DMS79 (cell line): ENCODE measurements at regions not wholly inside any gene's neighbourhood (a gene's known extent, or its start where the extent isn't known, plus 50 kb on each side); places are given as distances from the start of the nearest gene placed in this dataset.
A peak's percentile ranks its signal among the peaks of the same experiment; 100 is the strongest.

Source experiments
- DNase-seq: peaks from one replicate; lab custom pipeline; 2025; lab: John Stamatoyannopoulos, UW

DNA sequence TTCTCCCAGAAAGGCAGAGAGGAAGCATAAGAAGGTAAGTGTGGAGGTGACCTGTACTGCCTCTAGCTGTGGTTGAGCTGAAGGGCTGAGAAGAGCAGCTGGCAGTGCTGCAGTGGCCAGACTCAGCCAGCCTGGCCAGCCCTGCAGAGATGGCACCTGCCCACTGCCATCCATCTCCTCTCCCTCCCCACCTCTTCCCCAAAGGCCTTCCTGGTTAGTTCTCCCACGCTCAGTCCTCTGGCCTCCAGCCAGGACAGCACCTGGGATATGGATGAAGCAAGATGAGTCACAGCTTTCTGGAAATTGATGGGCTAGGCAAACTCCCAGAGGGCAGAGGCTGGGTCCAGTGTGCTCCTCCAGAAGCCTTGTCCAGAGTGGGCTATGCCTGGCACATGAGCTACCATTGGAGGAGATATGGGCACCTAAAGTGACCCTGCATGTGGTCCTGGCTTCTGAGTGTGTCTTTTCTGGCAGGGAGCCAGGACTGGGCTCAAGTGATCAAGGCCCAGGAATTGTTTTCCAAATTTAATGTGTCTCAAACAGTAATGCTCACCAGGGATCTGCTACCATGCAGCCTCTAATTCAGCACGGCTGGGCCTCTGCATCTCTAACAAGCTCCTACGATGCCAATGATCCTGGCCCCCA is 81.0 kb upstream of the CACUL1 start:
- peak; percentile 51 for DNase-seq

DNA sequence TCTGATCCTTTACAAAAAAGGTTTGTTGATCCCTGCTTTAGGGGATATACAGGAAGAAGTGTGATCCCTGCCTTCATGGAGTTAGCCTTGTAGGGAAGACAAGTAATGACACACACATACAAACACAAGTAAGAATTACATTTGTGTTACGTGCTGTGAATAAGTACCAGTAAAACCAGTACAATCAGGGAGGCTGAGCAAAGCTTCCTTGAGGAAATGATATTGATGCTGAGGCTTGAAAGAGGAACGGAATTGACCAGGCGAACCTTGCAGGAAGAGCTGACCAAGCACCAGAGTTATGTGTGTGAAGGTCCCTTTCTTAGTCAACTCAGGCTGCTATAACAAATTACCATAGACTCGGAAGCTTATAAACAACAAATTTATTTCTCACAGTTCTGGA is 83.6 kb upstream of the CACUL1 start:
- no peak for DNase-seq

DNA sequence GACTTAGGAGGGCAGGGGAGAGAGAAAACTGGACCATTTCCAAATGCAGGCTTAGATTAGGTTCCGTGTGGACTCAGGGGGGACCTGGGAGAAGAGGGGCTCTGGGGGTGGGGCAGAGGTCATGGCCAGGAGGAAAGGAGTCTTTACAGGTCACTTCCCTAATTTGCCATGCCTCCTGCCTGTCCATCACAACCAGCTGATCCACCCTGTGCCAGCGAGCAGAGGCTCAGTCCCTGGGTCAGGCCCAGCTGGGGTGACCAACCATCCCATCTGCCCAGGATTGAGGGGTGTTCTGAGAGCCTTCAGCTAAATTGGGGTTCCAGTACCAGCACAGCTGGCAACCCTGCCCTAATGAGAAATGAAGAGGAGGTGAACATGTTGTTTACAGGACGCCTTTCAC is 84.6 kb upstream of the CACUL1 start:
- DNase-seq: no peak

DNA sequence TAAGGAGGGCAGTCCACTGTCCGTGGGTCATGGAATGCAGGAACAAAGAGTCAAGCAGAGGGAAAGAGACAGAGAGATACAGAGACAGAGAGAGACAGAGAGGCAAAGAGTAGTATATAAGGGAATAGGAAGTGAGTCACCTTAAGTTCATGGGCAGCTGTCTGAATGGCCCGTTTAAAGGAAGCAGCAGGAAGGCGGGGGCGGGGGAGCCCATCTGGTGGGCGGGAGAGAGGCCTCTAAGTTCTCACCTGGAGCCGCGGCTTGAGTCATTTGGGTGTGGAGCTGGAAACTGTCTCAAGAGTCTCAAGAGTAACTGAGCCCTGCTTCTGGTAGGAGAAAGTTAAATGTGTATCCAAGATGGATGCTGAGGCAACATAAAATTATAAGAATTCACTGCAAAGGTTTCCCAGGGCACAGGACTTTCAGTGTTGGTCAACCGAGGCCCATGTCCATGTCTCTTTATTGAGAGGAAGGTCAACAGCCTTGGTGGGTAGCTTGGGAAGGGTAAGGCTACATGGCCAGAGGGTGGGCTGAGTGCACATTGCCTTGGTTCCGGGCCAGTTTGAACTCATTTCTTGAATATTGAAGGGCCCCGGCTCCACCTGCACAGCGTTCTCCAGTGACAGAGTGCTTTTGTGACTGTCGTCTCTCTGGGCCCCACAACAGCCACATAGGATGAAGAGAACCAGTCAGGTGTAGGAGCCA is 85.5 kb upstream of the CACUL1 start:
- DNase-seq: no peak

DNA sequence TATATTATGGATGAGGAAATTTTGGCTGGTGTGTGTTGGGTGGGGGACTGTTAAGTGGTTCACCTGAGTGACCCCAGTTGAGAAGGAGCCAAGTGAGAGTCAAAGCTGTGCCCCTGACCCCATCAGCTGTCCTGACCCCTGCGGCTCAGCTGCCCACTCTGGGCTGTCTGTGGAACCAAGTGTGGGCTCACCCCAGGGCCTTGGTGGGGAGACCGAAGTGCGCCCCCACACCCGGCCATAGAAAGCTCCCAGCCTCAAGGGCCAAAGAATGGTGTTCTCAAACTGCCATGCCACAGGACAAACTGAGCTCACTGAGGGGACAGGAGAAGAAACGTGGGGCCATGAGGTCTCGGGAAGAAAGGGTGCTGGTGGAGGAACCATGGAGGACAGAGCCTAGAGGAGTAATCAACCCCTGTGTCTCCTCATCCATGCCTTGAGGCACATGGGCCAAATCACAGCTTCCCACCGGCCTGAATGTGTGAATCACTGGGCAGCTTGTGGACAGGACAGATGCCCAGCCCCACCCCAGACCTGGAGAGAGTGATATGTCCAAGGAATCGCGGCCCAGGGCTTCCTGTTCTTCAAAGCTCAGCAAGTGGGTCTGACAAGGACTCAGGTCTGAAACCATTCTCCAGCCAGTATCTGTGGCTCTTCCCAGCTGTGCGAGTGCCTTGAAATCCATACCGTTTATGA is 86.2 kb upstream of the CACUL1 start:
- DNase-seq: no peak

DNA sequence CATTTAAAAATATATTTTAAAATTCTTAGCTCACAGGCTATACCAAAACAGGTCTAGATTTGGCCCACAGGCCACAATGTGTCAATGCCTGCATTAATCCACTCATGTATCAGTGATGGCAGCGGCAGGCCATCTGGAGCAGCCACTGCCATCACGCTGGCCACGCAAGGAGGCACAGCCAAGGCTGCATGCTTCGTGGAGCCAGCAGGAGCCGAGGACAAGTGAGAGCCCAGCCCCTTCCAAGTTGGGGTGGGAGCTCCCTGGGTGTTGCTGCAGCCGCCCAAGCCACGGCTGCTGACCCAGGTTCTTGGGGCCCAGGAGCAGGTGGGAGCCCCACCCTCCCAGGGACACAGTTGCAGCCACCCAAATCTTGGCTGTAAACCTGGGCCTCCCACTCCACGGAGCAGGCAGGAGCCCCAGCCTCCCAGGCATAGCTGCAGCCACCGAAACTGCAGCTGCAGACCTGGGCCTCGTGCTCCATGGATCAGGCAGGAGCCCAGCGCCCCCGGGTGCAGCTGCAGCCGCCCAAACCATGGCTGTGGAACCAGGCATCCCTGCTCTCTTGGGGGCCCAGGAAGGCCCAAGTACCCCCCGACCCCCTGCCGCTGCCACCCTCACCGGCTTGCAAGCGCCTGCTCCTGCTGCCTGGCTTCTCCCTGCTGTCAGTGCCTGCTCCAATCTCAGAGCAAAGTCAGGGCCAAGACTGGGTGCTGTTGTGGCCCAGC is 87.3 kb upstream of the CACUL1 start:
- DNase-seq: no peak

DNA sequence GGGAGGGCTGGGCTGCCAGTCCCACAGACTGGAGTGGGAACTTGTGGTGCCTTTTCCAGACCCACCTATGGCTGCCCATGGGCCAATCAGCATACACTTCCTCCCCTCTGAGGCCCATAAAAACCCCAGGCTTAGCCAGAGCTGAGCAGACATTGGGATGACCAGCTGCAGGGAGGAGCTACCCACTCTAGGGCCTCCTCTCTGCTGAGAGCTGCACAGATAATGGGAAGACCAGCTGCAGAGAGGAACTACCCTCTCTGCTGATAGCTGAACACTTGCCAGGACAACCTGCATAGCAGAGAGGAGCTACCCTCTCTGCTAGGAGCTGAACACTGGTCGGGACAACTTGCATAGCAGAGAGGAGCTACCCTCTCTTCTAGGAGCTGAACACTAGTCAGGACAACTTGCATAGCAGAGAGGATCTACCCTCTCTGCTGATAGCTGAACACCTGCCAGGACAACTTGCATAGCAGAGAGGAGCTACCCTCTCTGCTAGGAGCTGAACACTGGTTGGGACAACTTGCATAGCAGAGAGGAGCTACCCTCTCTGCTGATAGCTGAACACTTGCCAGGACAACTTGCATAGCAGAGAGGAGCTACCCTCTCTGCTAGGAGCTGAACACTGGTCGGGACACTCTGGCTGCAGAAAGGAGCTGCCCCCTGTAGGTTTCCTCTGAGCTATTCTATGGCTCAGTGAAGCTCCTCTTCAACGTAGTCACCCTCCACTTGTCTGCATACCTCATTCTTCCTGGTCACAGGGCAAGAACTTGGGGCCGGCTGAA is 88.3 kb upstream of the CACUL1 start:
- DNase-seq: no peak

DNA sequence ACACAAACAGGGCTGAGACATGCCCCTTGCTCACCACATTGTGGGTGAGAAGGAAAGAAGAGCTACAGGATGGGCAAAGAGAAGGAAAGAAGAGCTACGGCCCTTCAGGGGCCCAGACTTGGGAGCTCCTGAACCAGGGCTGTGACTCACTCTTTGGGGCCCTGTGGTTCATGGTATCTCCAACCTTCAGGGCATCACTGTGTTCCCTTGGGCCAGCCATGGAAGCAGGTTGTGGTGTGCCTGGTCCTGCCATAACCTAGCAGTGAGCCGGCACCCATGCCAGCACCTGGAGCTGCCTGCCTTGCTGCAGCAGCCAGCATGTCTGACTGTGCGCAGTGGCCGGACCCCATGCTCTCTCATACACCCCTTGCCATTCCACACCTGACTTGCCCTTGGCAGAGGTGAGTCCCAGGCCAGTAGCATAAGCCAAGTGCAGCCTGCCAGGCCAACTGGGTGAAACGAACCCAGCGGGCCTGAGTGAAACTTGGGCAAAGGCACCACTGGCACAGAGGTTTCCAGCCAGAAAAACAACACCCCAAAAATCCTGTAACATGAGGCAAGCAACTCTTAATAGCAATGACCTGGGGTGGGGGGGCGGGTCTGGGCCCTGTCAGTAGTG is 89.0 kb upstream of the CACUL1 start:
- DNase-seq: no peak

DNA sequence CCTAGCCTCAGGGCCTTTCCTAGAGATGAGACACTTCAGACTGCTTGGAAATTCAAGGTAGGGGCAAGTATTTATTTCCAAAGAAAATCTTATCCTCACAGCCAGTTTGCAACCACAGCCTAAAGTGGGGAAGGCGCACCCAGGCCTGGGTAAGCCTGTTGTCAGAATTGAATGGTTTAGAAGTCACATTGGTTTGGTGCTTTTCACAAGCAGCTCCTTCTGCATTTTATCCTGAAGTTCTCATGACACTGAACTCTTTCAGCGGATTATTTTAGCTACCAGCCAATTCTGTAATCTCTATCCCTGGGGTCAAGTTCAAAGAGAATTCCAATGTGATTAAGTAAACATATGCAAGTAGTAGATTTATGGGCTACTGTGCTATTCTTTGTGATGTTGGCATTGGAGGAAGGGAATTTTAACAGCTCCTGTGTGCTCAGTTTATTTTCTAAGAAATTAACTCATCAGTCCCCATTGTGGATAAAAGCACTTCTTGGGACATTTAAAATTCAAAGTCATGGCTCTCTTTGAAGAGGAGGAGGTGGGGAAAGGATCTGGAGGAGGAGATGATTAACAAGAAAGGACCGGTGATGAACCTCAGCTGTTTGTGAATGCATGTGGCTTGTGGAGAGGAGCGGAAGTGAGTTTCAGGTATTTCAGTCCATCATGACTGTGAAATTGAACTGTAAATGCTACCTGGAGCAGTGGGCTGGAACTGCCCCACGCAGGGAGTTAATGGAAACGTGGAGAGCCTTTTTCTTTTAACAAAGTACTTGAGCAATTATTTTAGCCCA is 90.2 kb upstream of the CACUL1 start:
- DNase-seq: no peak

DNA sequence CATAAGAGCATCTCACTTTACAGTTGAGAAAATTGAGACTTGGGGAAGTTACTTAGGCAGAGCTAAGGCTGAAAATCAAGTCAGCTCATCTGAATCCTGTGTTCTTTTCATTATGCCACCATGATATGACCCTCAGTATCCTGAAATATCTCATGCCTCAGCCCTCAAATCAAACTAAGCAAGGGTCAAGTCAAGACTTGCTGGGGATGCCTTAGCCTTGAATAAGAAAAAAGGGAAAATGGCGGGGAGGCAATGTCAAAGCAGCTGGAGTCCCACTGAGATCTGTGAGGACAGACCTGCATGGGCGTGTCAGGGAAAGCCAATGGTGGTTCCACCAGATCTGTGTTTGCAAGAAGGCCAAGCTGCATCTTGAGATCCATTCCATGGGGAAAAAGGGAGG is 91.0 kb upstream of the CACUL1 start:
- no peak for DNase-seq

DNA sequence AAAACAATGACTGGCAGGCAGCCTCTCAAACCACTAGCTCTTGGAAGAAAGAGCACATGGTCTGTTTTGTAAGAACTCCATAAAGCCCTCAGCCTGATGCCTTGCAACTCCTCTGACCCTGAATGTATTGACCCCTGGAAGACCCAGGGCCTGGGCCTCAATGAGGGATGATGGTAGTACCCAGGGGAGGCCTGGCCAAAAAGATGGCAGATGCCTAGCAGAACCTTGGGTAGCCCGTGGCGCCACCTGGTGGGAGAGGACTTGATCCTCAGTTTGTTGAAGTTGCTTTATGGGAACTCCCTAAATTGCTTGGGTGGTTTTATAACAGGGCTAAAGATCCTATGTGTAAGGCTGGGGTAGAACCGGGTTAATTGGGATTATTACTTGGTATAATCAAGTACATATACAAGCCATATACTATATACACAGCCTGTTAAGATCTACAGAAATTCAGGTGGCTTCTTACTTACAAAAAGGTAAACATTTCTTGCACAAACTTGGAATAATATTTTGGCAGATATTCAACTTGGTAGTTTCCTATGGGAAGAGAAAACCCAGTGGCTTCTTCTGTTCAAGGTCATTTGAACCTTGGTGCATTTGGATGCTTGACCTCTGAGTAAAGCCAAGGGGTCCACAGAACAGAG is 95.8 kb upstream of the CACUL1 start:
- DNase-seq: no peak

DNA sequence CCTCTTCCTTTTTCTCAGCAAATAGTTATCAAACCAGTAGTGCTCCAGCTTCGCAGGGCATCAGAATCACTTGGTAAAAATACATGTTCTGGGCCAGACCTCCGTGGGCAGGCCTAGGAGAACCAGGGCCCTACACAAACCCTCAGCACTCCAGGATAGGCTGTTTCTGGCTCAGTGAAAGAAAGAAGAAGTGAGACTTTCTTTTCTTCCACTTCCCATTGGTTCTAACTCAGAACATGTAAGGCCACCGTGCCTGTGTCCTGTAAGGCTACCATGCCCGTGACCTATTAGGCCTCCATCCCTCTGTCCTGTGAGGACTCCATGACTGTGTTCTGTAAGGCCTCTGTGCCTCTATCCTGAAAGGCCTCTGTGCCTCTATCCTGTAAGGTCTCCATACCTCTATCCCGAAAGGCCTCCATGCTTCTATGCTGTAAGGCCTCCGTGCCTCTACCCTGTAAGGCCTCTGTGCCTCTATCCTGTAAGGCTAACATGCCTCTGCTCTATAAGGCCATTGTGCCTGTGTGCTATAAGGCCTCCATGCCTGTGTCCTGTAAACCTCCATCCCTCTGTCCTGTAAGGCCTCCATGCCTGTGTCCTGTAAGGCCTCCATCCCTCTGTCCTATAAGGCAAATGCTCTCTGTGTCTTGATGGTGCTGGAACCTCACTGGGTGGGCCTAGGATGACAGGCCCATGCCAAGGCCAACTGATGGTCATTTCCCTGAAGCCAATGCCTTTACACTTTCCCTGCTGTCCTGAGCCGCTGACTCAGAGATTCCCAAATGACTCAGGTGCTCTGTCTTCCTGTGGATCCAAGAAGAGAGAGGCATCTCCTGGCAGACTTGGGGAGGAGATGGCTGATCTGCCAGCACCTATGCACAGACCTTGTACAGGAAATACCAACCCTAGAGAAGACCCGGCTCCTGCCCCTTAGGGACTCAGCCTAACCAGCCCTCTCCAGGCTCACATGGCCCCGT is 96.6 kb upstream of the CACUL1 start:
- no peak for DNase-seq

DNA sequence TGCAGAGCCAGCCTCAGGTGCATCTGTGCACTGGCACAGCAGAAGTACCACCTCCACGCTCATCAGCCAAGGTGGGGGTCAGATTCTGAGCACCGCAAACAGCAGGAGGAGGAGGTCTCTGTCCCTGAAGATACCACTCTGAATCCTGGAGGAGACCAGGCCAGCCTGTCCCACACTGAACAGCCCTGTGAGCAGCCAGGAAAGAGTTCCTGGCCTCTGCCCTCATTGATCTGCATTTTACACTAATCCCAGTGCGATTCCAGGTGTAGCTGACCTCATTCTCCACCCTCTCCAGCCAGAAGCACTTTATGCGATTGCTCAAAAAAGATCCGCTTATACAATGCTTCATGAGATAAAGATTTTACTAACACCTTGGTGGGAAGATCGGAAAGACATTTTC is 99.1 kb upstream of the CACUL1 start:
- DNase-seq: no peak

DNA sequence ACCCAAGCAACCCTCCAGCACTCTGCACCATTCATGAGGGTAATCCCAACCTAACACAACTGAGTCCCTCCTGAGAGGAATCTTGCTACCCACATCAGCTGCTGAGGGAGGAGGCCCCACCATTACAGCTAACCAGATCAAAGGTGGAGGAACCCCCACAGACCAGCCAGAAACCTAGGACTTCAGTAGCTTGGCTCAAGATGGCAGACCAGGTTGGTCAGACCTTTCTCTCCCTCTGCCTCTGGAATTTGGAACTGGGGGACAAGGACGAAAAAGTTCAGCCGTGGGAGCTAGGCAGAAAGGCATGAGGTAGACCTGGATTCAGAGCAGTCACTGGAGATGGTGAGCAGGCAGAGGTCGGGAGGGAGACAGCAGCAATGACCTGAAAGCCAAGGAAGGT is 101.3 kb upstream of the CACUL1 start:
- DNase-seq: no peak

DNA sequence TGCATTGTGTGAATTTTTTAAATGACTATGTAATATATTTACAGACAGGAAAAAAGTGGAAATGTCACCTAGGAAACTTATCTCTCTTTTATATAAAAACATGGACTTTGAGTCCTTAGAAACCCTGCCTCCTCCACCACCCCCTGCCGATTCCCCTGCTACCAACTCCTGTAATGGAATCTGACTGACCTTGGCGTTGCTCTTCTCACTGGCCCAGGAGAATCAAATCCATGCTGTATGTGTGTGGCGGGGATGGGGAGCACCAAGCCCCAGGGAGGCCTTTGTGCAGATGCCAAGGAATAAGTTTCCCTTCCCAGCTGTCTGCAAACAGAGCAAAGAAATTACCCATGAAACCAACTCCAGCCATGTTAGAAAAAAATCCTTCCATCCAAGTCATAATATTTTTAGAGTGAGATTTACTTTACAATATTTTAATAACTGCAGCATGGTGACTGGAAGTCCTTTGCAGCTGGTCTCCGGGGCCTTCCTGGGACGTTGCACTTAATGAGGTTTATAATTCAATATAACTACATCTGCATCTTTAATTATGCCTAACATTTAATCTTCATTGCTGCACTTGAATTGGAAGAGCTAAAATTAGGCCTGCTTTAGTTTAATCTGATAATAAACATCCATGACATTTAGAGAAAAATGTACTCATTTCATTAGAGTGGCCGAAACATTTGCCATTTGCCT is 111.4 kb upstream of the CACUL1 start:
- DNase-seq: peak; percentile 48

DNA sequence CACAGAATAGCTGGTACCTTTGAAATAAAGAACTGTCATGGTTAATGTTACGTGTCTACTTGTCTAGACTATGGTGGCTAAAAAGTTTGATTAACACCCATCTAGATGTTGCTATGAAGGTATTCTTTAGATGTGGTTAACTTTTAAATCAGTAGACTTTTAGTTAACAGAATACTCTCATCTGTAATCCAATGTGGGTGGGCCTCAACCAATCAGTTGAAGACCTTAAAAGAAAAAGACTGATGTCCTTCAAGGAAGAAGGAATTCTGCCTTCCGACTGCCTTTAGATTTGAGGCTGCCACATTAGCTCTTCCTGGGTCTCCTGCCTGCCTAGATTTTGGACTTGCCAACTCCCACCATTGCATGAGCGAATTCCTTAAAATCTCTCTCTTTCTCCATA is 113.0 kb upstream of the CACUL1 start:
- DNase-seq: no peak

DNA sequence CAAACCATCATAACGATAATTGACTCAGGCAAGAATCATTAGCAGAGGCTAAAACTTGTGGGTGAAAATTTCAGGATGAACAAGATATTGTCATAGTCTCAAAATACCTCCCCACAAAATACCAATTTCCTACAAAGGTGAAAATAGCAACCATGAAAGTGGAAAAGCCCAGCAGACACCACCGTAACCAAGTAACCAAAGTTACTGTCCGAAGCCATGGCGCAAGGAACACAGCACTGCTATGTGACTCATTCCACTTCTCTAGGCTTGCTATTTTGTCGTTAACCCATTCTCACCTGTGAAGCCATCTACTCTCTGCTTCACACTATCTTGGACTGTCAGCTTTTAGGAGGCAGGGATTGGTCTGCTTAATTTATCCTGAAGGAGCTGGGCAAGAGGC is 113.8 kb upstream of the CACUL1 start:
- no peak for DNase-seq

DNA sequence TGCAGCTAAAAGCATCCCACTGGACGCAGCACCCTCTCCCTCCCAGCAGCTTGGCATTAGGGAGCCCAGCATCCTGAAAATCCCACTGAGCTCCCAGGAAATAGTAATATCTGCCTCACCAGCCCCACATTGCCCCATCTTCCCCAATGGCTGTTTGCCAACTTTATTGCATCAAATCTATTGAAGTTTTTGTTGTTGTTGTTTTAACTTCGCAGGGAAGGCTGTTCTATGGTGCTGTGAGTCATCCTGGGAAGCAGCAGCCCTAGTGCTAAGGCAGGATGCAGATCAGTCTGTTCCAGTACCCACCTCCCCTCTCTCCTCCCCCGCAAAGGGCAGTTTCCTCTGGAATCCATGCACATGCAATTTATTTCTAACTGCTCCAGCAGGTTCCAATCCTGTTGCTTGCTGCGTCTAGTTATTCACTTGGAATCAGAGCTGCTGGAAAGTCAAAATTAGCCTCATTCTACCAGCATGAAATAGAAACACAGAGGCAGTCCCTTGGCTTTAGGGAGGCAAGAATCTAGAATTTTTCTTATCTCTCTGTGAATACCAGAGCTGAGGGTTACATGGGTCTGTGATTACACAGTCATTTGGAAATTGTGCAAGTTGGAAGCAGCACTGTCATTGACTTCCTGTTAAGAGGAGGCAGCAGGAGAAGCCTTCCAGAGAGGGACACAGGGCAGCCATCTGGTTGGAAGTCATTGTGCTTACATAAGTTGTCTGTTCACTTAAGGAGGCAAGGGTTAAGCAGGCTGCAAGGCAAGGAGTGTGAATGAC is 115.9 kb upstream of the CACUL1 start:
- no peak for DNase-seq
